ENCODE measurements at regions not wholly inside any gene's neighbourhood (a gene's known extent, or its start where the extent isn't known, plus 50 kb on each side); places are given as distances from the start of the nearest gene placed in this dataset.

DNA sequence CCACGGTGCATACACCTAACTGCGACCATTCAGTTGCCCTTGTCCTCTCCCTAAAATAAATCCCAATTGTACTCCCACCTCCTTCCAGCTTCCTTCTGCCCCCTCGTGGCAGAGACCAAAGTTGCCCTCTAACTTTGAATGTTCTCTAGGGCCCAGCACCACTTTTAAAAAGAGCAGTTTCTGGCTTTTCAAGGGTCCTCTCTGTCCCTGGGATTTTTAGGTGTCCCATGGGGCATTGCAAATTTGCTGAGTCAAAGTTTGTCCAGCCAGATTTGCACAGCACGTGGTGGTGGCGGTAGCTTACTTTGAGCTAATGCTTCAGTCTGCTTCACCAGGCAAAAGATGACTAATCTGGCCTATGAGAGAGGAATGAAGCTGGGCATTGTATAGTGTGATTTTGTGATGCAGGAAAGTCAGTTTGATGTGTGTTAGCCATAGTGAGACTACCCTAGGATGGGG is 100.2 kb downstream of the PERP start:
- DNase-seq (ENCODE audit: low spot score): peak; percentile 40

GRCh38 chr6:138008791-138009190 is 98.4 kb downstream of the PERP start:
- DNase-seq (ENCODE audit: low spot score): no peak

DNA sequence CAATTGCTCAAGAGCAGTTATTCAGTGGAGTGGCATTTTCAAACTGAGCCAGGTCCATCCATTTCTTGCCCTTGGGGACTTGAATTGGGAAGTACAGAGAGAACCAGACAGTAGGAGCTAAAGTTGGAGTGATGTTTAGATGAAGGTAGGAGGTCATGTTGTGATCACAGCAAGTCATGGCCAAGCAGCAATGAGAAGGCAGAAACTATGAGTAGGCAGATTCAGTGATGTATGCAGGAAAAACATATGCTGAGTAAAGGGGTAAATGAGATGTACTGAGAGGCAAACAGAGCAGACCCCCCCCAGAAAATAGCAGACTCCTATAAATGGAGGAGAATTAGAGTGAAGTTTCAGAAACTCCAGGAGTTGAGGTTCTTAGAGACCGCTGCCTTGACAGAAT is 95.8 kb downstream of the PERP start:
- DNase-seq (ENCODE audit: low spot score): no peak

DNA sequence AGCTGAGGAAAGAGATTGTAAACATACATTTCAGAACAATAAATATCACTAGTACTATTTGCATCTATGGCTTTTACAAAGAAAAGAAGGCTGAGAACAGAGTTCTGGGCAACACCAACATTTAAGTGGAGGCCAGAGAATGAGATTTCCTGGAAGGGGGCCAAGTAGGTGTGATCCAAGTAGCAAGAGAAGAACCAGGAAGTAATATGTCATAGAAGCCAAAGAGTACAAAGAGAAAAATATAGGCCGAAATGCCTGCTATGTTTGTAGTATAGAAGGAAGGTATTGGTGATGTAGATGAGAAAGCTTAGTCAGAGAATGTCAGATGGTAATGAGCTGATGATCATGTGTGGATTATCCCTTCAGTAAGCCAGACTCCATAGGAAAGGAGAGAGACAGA is 94.5 kb downstream of the PERP start:
- no peak for DNase-seq (ENCODE audit: low spot score)

- no peak for DNase-seq (ENCODE audit: low spot score)
These were observed 93.3 kb downstream of the PERP start for GRCh38 chr6:138013959-138014358.

- DNase-seq (ENCODE audit: low spot score): no peak
These were observed 90.0 kb downstream of the PERP start for GRCh38 chr6:138017166-138017757.

GRCh38 chr6:138018297-138018696 is 88.9 kb downstream of the PERP start:
- no peak for DNase-seq (ENCODE audit: low spot score)

DNA sequence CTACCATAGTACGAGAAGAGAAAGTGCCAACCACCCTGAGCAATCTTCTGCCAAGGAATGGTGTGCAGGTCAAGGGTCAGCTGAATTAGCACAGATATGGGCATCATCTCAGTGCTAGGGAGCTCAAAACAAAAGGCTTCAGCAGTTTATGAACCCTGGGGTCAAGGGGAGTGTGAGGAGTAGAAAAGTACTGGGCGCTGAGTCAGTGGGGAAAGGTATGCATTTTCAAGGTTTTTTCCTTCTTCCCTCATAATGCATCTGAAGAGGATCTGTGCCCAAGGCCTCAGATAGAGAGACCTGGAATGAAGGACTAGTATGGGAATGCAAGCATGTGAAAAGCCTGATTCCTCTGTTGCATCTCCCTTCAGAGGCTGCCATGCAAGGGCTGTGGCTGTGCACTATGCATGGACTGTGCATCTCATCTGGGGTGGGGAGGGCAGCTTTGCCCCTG is 81.7 kb downstream of the PERP start:
- DNase-seq (ENCODE audit: low spot score): no peak

- DNase-seq (ENCODE audit: low spot score): no peak
These were observed 80.9 kb downstream of the PERP start for GRCh38 chr6:138026342-138026741.

DNA sequence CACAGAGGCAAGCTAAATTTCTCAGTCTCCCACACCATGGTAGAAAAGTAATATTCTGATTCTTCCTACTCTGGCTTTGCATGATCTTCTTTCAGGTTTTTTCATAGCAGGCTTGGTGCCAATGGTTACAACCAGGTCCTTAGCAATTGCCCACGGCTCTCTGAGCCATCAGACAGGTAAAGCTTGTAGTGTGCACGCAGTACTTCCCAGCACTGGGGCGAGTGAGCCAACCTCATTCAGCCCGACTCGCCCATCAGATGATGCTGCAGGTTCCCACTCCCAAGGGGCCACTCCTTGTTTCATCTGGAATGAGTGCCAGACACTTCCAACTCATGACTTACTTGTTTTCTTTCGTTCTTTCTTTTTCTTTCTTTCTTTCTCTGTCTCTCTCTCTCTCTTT is 78.3 kb downstream of the PERP start:
- no peak for DNase-seq (ENCODE audit: low spot score)

- DNase-seq (ENCODE audit: low spot score): no peak
These were observed 76.3 kb downstream of the PERP start for GRCh38 chr6:138030872-138031271.

DNA sequence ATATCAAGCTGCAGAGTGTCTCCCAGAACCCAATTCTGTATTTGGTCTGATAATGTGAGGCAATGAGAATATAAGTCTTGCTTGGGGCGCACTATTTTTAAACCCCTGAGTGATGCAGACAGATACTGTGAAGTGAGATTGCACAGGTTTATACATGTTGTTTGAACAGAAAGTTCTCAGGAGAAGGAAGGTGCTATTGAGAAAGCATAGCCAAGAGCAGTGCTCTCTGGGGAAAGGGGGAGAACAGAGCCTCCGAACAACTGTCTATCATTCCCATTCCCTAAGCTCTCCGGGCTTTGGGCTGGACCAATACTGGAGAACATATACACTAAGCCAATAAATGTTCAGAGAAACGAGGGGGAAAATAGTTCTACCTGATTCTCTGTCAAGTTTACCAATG is 75.8 kb downstream of the PERP start:
- no peak for DNase-seq (ENCODE audit: low spot score)

DNA sequence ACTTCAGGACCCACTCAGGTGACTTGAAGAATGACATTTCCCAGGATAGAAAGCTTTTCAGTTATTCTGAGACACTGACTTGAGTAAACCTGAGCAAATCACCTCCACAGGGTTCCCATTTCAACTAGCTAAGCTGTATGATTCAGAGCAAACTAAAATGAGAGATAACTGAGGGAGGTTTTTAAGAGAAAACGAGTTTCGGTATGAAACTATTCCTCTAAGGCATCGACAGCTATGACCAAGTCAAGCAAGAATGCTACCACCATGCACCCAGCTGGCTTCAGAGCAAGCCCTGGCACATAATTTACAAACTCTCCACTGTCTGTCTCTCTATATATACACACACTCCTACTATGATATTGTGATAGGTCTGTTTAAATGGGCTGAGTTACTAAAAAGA is 75.4 kb downstream of the PERP start:
- DNase-seq (ENCODE audit: low spot score): no peak

DNA sequence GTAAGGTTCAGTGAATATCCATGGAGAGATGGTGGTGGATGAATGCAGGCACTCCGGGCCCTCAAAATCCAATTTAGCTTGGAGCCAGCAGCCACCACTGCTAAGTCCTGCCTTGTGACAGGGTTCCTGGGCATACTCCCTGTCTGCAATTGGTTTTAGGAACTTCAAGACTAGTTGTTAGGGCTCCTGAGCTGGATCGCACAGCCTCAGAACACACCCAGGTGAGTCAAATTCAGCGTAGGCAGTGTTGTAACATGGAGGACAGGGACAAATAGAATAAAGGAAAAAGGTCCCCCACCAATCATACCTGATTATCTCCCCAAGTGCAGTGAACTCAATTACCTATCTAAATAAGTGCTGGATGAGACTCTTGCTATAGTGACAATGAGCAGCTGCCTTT is 74.6 kb downstream of the PERP start:
- DNase-seq (ENCODE audit: low spot score): no peak

DNA sequence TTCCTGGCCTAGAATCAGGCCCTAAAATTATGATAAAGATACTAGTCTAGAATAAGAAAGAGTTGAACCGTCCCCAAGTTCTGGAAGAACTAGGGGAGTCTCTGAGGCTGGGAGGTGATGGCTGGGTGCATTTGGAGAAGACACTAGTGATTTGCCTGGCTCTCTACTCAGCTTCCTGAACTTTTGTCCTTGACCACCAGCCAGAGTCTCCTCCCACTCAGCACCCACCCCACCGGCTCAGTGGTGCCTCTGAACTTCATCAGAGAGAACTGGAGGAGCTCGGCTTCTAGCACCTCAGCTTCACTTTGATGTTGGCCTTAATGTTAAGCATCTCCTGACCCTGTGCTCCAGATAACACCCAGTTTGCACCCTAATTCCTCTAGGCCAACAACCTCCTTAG is 73.0 kb downstream of the PERP start:
- no peak for DNase-seq (ENCODE audit: low spot score)

GRCh38 chr6:138035070-138035469 is 72.1 kb downstream of the PERP start:
- no peak for DNase-seq (ENCODE audit: low spot score)

GRCh38 chr6:138036111-138036510 is 71.1 kb downstream of the PERP start:
- DNase-seq (ENCODE audit: low spot score): no peak

DNA sequence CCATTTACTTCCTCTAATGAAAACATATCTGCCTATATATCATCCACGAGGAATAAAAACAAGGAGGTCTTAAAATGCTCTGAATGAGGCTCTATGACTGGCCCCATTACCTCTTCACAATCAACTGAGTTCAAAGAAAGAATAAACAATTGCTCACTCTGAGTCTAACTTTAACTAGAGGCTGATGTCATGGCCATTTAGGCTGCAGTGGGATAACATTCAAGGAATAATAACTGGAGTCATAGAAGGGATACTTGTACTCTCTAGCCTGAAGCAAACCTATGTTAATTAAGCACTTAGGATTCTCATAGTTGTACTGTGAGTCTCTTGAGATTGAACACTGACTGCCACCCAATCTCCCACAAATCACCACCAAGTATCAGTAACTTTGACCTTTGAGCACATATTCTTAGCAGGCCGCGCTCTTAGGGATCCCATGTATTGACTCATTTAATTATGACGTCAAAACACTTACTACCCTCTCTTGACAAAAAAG is 70.2 kb downstream of the PERP start:
- DNase-seq (ENCODE audit: low spot score): no peak

DNA sequence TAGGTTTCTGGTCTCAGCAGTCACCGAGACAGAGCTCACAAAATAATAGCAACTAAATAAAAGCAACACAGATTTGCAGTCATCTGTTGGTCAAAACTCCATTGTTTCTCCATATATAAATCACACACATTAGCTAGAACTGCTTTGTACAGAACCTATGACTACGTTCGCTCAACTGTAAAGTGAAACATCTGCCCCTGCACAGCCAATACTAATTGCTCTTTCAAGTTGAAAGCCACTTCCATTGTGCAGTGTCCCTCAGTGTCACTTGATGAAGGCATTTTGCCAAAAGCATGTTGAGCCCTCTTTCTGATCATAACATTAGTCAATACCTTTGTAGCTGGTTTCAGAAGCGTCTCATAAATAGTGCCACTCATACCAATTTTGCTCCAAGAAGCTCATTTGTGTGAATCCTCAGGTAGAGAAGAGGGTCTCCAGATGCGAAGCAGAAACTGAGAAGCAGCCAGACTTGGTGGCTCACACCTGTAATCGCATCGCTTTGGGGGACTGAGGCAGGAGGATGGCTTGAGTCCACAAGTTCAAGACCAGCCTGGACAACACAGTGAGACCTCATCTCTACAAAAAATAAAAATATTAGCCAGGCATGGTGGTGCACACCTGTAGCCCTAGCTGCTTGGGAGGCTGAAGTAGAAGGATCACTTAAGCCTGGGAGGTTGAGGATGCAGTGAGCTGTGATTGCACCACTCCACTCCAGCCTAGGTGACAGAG is 68.9 kb downstream of the PERP start:
- no peak for DNase-seq (ENCODE audit: low spot score)

Measured in HuH-7.5 (cell line).